IMR-90 (cell line): ENCODE measurements at regions not wholly inside any gene's neighbourhood (a gene's known extent, or its start where the extent isn't known, plus 50 kb on each side); places are given as distances from the start of the nearest gene placed in this dataset.

ENCODE experiments used
- ATAC-seq: fragments of 200-7000 bp; cut with Tn5 transposase; 2 replicates; pipeline ENCODE4 v1.9.1; 2020; ENCODE audit warnings: low read depth, mild to moderate bottlenecking, moderate library complexity
- BruUV-seq: library from RNA; stranded (reverse); fragments of 400-500 nt; replicated peaks from 2 replicates; lab custom pipeline; 2021; lab: Mats Ljungman, UMichigan
- CTCF ChIA-PET: fragments of 300-600 bp; formaldehyde crosslinking; extraction: SDS; loops from one replicate; lab custom pipeline; 2021; ENCODE audit warnings: antibody characterized with exemption; lab: Yijun Ruan, JAX
- POLR2A ChIA-PET: fragments of 300-600 bp; sonication (Branson Sonifier 250); formaldehyde crosslinking; loops from one replicate; lab custom pipeline; 2022; ENCODE audit warnings: antibody characterized with exemption; ENCODE audit not compliant: unreplicated experiment; lab: Charles Lee
- DNase-seq: peaks from one replicate; pipeline ENCODE4 v3.0.0; 2013
- H2AFZ ChIP-seq: replicated peaks from 2 replicates; pipeline ENCODE3; 2013; ENCODE audit warnings: low read length, mild to moderate bottlenecking; ENCODE audit not compliant: poor library complexity
- H2AK5ac ChIP-seq: 2 replicates; pipeline ENCODE4 v1.6.1; 2013; ENCODE audit warnings: low read depth, low read length, inconsistent platforms
- H2AK9ac ChIP-seq: replicated peaks from 2 replicates; pipeline ENCODE3; 2013; ENCODE audit warnings: mild to moderate bottlenecking, low read depth, low read length, moderate library complexity; ENCODE audit not compliant: poor library complexity
- H2BK120ac ChIP-seq: 2 replicates; pipeline ENCODE4 v1.6.1; 2013; ENCODE audit warnings: low read depth, low read length, inconsistent platforms
- H2BK15ac ChIP-seq: 3 replicates; pipeline ENCODE4 v1.6.1; 2013; ENCODE audit warnings: low read depth, low read length, inconsistent platforms
- H2BK20ac ChIP-seq: 2 replicates; pipeline ENCODE4 v1.6.1; 2013; ENCODE audit warnings: low read depth, mild to moderate bottlenecking, inconsistent platforms, low read length, moderate library complexity
- H2BK5ac ChIP-seq: 2 replicates; pipeline ENCODE4 v1.6.1; 2013; ENCODE audit warnings: mild to moderate bottlenecking, low read depth, low read length, inconsistent platforms; ENCODE audit not compliant: poor library complexity, severe bottlenecking
- H3K14ac ChIP-seq: replicated peaks from 2 replicates; pipeline ENCODE4 v1.6.1; 2013; ENCODE audit warnings: low read depth, low read length, inconsistent platforms
- H3K18ac ChIP-seq: 2 replicates; pipeline ENCODE4 v1.6.1; 2013; ENCODE audit warnings: low read depth, low read length, control low read depth
- H3K23ac ChIP-seq: 2 replicates; pipeline ENCODE4 v1.6.1; 2013; ENCODE audit warnings: low read depth, low read length, inconsistent platforms
- H3K27ac ChIP-seq: 2 replicates; pipeline ENCODE4 v1.5.1; 2013; ENCODE audit warnings: mild to moderate bottlenecking, control low read depth, low read length; ENCODE audit not compliant: insufficient read depth
- H3K27me3 ChIP-seq: 2 replicates; pipeline ENCODE4 v1.6.1; 2013; ENCODE audit warnings: low read length; ENCODE audit not compliant: control insufficient read depth, insufficient read depth
- H3K36me3 ChIP-seq: 2 replicates; pipeline ENCODE4 v1.6.1; 2013; ENCODE audit warnings: low read length, mixed read lengths; ENCODE audit not compliant: control insufficient read depth, insufficient read depth
- H3K4ac ChIP-seq: 2 replicates; pipeline ENCODE4 v1.6.1; 2013; ENCODE audit warnings: low read depth, low read length, inconsistent platforms
- H3K4me1 ChIP-seq: 2 replicates; pipeline ENCODE4 v1.6.1; 2013; ENCODE audit warnings: low read length, mixed read lengths; ENCODE audit not compliant: control insufficient read depth, insufficient read depth
- H3K4me2 ChIP-seq: 2 replicates; pipeline ENCODE4 v1.6.1; 2013; ENCODE audit warnings: low read depth, mild to moderate bottlenecking, control low read depth, low read length, moderate library complexity
- H3K4me3 ChIP-seq: 2 replicates; pipeline ENCODE4 v1.5.1; 2013; ENCODE audit warnings: low read depth, mild to moderate bottlenecking, control low read depth, low read length, moderate library complexity; ENCODE audit not compliant: insufficient read depth
- H3K56ac ChIP-seq: 2 replicates; pipeline ENCODE4 v1.6.1; 2013; ENCODE audit warnings: low read length, inconsistent platforms; ENCODE audit not compliant: insufficient read depth; ENCODE audit errors: extremely low read depth
- H3K79me1 ChIP-seq, 2 experiments: 2 replicates each; pipeline ENCODE4 v1.6.1; 2013; ENCODE audit warnings: low read length in 2 of 2, inconsistent platforms in 1 of 2, low read depth in 1 of 2
- H3K9ac ChIP-seq: 2 replicates; pipeline ENCODE4 v1.6.1; 2013; ENCODE audit warnings: low read depth, low read length, control low read depth
- H3K9me1 ChIP-seq: 2 replicates; pipeline ENCODE4 v1.6.1; 2013; ENCODE audit warnings: low read length, inconsistent platforms; ENCODE audit not compliant: insufficient read depth
- H3K9me3 ChIP-seq: 2 replicates; pipeline ENCODE4 v1.6.1; 2013; ENCODE audit warnings: low read length; ENCODE audit not compliant: control insufficient read depth, insufficient read depth
- H4K20me1 ChIP-seq: 2 replicates; pipeline ENCODE4 v1.6.1; 2013; ENCODE audit warnings: low read length, inconsistent platforms; ENCODE audit not compliant: insufficient read depth
- H4K5ac ChIP-seq: 2 replicates; pipeline ENCODE4 v1.6.1; 2013; ENCODE audit warnings: mild to moderate bottlenecking, low read depth, low read length, control low read depth
- H4K8ac ChIP-seq, 2 experiments: 2 replicates each; pipeline ENCODE4 v1.6.1; 2013; ENCODE audit warnings: low read depth in 2 of 2, low read length in 2 of 2, control low read depth in 1 of 2, inconsistent platforms in 1 of 2
- H4K91ac ChIP-seq: 2 replicates; pipeline ENCODE4 v1.6.1; 2013; ENCODE audit warnings: low read depth, low read length, inconsistent platforms; ENCODE audit not compliant: insufficient read depth
- BHLHE40 ChIP-seq: fragments of 150-350 bp; IDR thresholded peaks from 2 replicates; pipeline ENCODE4 v1.6.1; 2016; ENCODE audit warnings: mild to moderate bottlenecking, low read depth, low read length
- CEBPB ChIP-seq: IDR thresholded peaks from 2 replicates; pipeline ENCODE4 v1.6.1; 2012; ENCODE audit warnings: low read depth, low read length, improper control_type of control experiment
- CTCF ChIP-seq: conservative IDR thresholded peaks from 2 replicates; pipeline ENCODE4 v1.5.1; 2012; ENCODE audit warnings: mild to moderate bottlenecking, low read depth, low read length, improper control_type of control experiment
- ELK1 ChIP-seq: fragments of 150-350 bp; IDR thresholded peaks from 2 replicates; pipeline ENCODE4 v1.6.1; 2016; ENCODE audit warnings: low read depth, mild to moderate bottlenecking, low read length, moderate library complexity, borderline replicate concordance
- FOS ChIP-seq: fragments of 150-350 bp; IDR thresholded peaks from 2 replicates; pipeline ENCODE4 v1.6.1; 2016; ENCODE audit warnings: low read depth, low read length
- MAFK ChIP-seq: IDR thresholded peaks from 2 replicates; pipeline ENCODE4 v1.6.1; 2012; ENCODE audit warnings: low read depth, low read length, improper control_type of control experiment
- MAZ ChIP-seq: IDR thresholded peaks from 2 replicates; pipeline ENCODE4 v1.6.1; 2012; ENCODE audit warnings: low read depth, mild to moderate bottlenecking, low read length, improper control_type of control experiment, moderate library complexity, borderline replicate concordance
- NFE2L2 ChIP-seq: fragments of 150-350 bp; IDR thresholded peaks from 2 replicates; pipeline ENCODE4 v1.6.1; 2016; ENCODE audit warnings: low read depth, mild to moderate bottlenecking, low read length
- WGBS, 2 experiments: methylation state at CpG; one replicate each; pipeline versions ENCODE4 v1.1.5 to v1.1.7; 2013; ENCODE audit warnings: missing lambda C conversion rate in 2 of 2; ENCODE audit not compliant: insufficient read length in 1 of 2; ENCODE audit errors: extremely low coverage in 2 of 2; 5-methylcytosine and 5-hydroxymethylcytosine counted together
- dilution Hi-C: fragments of 300-500 bp; cut with HindIII; formaldehyde crosslinking; loops from one replicate; pipeline ENCODE4 v1.14.3; 2018; ENCODE audit warnings: low sequenced_read_pairs; ENCODE audit not compliant: unreplicated experiment
- in situ Hi-C: fragments of 300-500 bp; cut with MboI; formaldehyde crosslinking; loops from 3 replicates; pipeline ENCODE4 v1.14.3; 2019; ENCODE audit warnings: low sequenced_read_pairs, inconsistent platforms, mixed read lengths
- intact Hi-C: fragments of 100-400 bp; cut with micrococcal nuclease; formaldehyde crosslinking; loops from 2 replicates; pipeline ENCODE4 v1.10.0; 2022

- H3K23ac ChIP-seq = no peak overlapping the region
- in situ Hi-C loops (no loop called here), intact Hi-C loops (no loop called here), dilution Hi-C loops (no loop called here)
- ChIA-PET CTCF (no interaction called here), POLR2A (no interaction called here)
- H3K4ac ChIP-seq = no peak overlapping the region
- 68% methylated on average over 5 of the region's 6 CpGs; no CpG with 5 or more reads in 1 of the 2 experiments for WGBS, 2 experiments
- H3K18ac ChIP-seq = no peak overlapping the region
- no peak overlapping the region for H3K9ac ChIP-seq
- no peaks in the 10 kb centered on the region for H3K4me1 ChIP-seq
- no peak overlapping the region for H3K27ac ChIP-seq
- no peak overlapping the region for H2AK5ac ChIP-seq
- H2BK120ac ChIP-seq = no peak overlapping the region
- no TSS peak for BruUV-seq
- DNase-seq (no peak), ATAC-seq (no peak)
- no peaks in the 10 kb centered on the region for H3K79me1 ChIP-seq
- no peak overlapping the region for H2AFZ ChIP-seq
- no peaks in the 10 kb centered on the region for H4K20me1 ChIP-seq
- no peak overlapping the region for H3K14ac ChIP-seq
- H2BK5ac ChIP-seq = no peak overlapping the region
- H2AK9ac ChIP-seq = no peak overlapping the region
- H3K4me2 ChIP-seq = no peak overlapping the region
- no peak overlapping the region for H2BK15ac ChIP-seq
- no peaks in the 10 kb centered on the region for H3K36me3 ChIP-seq
- H3K56ac ChIP-seq = no peak overlapping the region
- H2BK20ac ChIP-seq = no peak overlapping the region
- no peaks in the 10 kb centered on the region for H3K27me3 ChIP-seq
- H3K9me3 ChIP-seq = peaks cover 10% of the 10 kb centered on the region
- no peaks in the 10 kb centered on the region for H3K9me1 ChIP-seq
- no peak overlapping the region for H3K4me3 ChIP-seq
- H4K8ac ChIP-seq = no peak overlapping the region
- no peak for TF ChIP-seq ELK1
- TF ChIP-seq NFE2L2 = no peak
- no peak for TF ChIP-seq MAFK
- no peak for TF ChIP-seq CEBPB
- no peak for TF ChIP-seq BHLHE40
- no peak for TF ChIP-seq MAZ
- TF ChIP-seq FOS = no peak
- no peak for TF ChIP-seq CTCF
- no peak overlapping the region for H4K5ac ChIP-seq
- H4K91ac ChIP-seq = no peak overlapping the region
Measured at GRCh38 chr2:193276069-193276468, 1081.3 kb upstream of the TMEFF2 start.
